HTR-8/SVneo (cell line): ENCODE measurements at regions not wholly inside any gene's neighbourhood (a gene's known extent, or its start where the extent isn't known, plus 50 kb on each side); places are given as distances from the start of the nearest gene placed in this dataset.
"Not testable (repeated sequence)": the region's sequence is repeated elsewhere in the genome, so short reads cannot be mapped to it uniquely, and the experiment has no call there.

Source experiments
- DNase-seq: peaks from one replicate; pipeline ENCODE4 v3.0.0; 2011; ENCODE audit warnings: low spot score, mixed read lengths; ENCODE audit not compliant: insufficient read length
- FAIRE-seq: peaks from 2 replicates; lab custom pipeline; 2011; peaks lifted over from hg19 to GRCh38; lab: Jason Lieb, UNC

DNA sequence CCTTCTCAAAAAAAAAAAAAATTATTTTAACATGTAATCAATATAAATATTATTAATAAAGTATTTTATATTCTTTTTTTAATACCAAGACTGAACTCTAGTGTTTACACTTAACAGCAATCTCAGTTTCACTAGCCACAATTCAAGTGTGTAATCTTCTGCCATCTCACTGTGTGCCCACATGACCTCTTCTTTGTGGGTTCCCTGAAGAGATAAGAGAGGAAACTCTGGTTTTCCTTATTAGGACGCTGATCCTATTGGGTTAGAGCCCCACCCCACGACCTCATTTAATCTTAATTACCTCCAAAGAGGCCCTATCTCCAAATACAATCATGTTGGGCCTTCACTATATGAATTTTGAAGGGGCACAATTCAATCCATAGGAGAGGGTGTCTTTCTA is 177.6 kb downstream of the STK31 start:
- FAIRE-seq (no peak), DNase-seq (no peak)

- no peak for FAIRE-seq
- no peak for DNase-seq
Observed at GRCh38 chr7:23888958-23889357, 178.9 kb downstream of the STK31 start.

DNA sequence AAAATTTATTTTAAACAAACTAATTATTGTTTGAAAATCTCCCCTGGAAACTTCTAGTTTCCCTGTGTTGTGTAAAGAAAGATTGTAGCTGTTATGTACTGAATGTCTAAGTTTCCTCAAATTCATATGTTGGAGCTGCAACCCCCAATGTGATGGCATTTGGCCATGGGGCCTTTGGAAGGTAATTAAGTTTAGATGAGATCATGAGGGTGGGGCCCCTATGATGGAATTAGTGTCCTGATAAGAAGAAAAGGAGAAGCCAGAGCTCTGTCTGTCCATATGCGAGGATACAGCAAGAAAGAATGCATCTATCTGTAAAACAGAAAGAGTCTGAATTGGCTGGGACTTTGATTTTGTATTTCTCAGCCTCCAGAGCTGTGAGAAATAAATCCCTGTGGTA is 179.5 kb downstream of the STK31 start:
- FAIRE-seq (no peak), DNase-seq (no peak)

DNA sequence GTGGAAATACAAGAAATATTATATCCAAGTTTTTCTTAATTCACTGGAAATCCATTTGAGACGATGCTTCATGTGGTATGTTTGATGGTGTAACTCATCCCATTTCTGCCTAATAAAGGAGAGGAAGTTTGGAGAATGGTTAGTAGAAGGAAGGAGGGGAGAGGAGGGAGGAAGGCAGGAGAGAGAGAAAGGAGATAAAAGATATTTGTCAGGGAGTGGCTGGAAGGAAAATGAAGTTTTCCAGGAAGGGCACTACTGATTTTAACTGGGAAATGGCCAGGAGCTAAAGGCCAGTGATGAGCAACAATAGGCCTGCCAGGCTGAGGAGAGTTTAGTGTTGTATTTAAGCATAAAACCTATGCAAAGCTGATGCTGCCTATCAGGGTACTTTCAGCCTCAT is 182.0 kb downstream of the STK31 start:
- no peak for FAIRE-seq
- DNase-seq, result no peak

GRCh38 chr7:23893176-23893941 is 183.3 kb downstream of the STK31 start:
- DNase-seq (no peak), FAIRE-seq (no peak)

- DNase-seq (no peak), FAIRE-seq (no peak)
Observed at GRCh38 chr7:23893942-23894891, 184.2 kb downstream of the STK31 start.

GRCh38 chr7:23894892-23895569 is 185.0 kb downstream of the STK31 start:
- FAIRE-seq (no peak), DNase-seq (no peak)

DNA sequence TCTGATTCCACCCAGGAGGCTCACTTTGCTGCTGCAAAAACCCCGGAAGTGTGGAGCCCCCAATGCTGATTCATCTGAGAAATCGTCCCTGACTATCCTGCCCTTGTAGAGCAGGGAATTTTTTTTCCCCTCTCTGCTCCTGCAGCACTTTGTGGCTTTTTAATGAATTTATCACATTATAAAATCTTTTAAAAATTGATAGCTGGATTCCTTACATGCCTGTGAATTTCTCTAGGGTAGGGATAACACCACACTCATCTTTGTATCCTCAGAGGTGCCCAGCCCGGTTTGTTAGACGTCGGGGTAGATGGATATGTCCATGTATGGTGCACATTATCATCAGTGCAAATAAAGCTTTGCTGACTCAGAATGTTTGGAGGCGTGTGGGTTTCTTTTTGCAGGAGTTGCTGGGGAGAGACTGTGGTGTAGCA is 185.7 kb downstream of the STK31 start:
- peak; percentile 25 for DNase-seq
- FAIRE-seq, result no peak

DNA sequence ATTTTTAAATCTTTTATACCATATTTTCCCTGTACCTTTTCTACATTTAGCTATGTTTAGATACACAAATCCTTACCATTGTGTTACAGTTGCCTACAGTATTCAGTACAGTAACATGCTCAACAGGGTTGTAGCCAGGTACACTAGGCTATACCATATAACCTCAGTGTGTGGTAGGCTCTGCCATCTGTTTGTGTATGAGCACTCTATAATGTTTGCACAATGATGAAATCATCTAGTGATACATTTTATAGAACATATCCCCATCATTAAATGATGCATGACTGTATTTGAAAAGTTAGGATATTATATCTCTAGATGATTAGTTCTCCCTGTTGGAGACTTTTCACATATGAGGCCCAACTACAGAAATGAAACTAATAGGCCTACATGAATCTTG is 188.6 kb downstream of the STK31 start:
- FAIRE-seq (no peak), DNase-seq (no peak)

DNA sequence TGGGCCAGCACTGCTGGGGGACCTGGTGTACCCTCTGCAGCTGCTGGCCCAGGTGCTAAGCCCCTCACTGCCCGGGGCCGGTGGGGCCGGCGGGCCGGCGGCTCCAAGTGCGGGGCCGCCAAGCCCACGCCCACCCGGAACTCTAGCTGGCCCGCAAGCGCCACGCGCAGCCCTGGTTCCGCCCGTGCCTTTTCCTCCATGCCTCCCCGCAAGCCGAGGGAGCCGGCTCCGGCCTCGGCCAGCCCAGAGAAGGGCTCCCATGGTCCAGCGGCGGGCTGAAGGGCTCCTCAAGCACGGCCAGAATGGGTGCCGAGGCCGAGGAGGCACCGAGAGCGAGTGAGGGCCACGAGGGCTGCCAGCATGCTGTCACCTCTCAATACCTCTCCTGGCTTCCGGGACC is 194.9 kb downstream of the STK31 start:
- not testable (repeated sequence) for DNase-seq

GRCh38 chr7:23907012-23907411 is 197.0 kb downstream of the STK31 start:
- DNase-seq, result peak; percentile 11
- no peak for FAIRE-seq

More for the DNA sequence above, 194.9 kb downstream of the STK31 start:
- not testable (repeated sequence) for FAIRE-seq

- DNase-seq (no peak), FAIRE-seq (no peak)
Observed at GRCh38 chr7:23909426-23909825, 199.4 kb downstream of the STK31 start.

GRCh38 chr7:23912065-23912464 is 202.0 kb downstream of the STK31 start:
- DNase-seq (no peak), FAIRE-seq (no peak)

DNA sequence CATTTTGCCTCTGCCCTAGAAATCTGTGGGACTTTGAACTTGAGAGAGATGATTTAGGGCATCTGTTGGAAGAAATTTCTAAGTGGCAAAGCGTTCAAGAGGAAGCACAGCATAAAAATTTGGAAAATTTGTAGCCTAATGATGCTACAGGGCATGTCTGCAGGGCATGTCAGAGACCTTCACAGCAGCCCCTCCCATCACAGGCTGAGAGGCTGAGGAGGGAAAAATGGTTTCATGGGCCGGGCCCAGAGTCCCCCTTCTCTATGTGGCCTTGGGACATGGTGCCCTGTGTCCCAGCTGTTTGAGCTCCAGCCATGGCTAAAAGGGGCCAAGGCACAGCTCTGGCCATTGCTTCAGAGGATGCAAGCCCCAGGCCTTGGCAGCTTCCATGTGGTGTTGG is 203.0 kb downstream of the STK31 start:
- FAIRE-seq (no peak), DNase-seq (no peak)

DNA sequence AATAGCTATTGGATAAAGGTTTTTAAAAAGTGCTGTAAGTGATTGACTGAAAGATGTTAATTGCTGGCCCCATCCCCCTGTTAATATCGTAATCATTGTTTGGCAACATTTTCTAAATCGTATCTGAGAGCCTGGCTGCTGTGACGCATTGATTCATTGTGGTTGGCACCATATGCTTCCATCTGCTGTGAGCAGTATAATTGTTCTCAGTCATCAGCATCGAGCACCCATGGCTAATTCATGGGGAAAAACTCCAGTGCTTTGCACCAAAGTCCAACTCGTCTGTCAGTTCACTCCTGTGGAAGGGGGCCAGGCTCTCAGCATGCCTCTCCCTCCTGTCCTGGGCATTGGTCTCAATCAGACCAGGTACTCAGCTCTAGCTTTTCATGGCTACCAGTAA is 205.2 kb downstream of the STK31 start:
- FAIRE-seq, result no peak
- DNase-seq, result no peak

GRCh38 chr7:23918286-23918685 is 208.3 kb downstream of the STK31 start:
- FAIRE-seq, result no peak

DNA sequence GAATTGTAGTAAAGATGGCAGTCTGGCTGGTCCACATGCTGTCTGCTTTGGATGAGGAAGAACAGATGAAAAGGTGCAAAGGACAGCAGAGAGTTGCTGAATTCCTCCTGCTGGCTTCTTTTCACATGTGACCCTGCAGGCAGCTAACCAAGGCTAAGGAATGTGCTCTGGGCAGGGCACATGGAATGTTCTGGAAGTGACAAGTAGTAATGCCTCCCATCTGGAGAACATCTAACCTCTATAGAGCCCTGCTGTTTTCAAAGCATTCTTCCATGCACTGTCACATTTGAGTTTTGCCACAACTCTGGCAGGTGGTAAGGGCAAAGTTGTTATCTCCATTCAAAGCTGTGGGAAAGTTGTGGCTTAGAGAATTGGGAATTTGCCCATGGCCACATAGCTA is 208.8 kb downstream of the STK31 start:
- DNase-seq, result no peak
- no peak for FAIRE-seq

More at GRCh38 chr7:23918286-23918685, 208.3 kb downstream of the STK31 start:
- no peak for DNase-seq

GRCh38 chr7:23925088-23925487 is 215.1 kb downstream of the STK31 start:
- no peak for DNase-seq
- FAIRE-seq, result no peak

DNA sequence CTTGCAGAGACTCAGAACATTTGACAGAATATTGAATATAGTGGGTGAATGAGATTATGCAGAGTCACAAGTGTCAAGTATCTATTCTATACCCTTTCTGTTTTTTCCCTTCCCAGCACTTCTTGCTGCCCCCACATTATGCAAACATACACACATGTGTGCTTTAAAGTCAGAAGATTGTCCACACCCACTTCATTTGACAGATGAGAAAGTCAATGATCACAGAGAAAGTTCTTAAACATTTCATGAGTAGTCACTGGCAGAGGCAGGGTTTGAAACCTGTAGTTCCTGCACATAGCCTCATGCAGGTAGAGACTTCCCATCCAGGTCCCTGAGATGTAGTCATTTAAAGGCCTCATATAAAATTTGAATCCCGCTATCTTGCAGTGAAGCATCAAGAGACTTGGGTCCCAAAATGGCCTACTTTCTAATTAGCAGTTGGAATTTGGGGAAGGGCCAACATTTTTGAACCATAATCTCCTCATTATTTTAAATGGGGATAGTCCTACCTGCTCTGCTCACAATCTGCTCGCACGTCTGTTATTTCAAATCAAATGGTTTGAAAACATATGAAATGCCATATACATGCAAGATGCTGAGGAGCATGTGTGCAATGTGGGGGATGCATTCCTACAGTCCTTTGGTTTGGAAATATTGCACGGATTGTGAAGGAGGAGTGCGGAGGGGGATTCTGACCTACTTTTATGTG is 217.8 kb downstream of the STK31 start:
- DNase-seq (no peak), FAIRE-seq (no peak)

GRCh38 chr7:23928418-23928775 is 218.4 kb downstream of the STK31 start:
- DNase-seq (no peak), FAIRE-seq (no peak)
